Right lobe of liver (tissue), 4 donors: ENCODE measurements at regions not wholly inside any gene's neighbourhood (a gene's known extent, or its start where the extent isn't known, plus 50 kb on each side); places are given as distances from the start of the nearest gene placed in this dataset.

Experiments
- CTCF ChIP-seq, 4 donors: fragments of 200-600 bp in 3 of 4; fragments of 450-650 bp in 1 of 4; IDR thresholded peaks; one replicate each; pipeline versions ENCODE4 v1.5.1 to v1.8.0; 2016 to 2022; ENCODE audit warnings: antibody characterized with exemption in 4 of 4, mild to moderate bottlenecking in 2 of 4
- POLR2A ChIP-seq: fragments of 450-650 bp; IDR thresholded peaks from one replicate; pipeline ENCODE4 v1.6.1; 2017; ENCODE audit warnings: antibody characterized with exemption, mild to moderate bottlenecking
- donor health status: DM: no; HTN: no; CAD: no.
- donor health status: DM: no; HTN: no; CAD: no.
- donor health status: DM: no; HTN: yes; CAD: no.

GRCh38 chrX:82842286-82842685 is 665.8 kb upstream of the POU3F4 start:
- TF ChIP-seq CTCF (IDR thresholded peaks at IDR 0.05) (no peak), POLR2A (no peak)
